ENCODE measurements at regions not wholly inside any gene's neighbourhood (a gene's known extent, or its start where the extent isn't known, plus 50 kb on each side); places are given as distances from the start of the nearest gene placed in this dataset.

DNA sequence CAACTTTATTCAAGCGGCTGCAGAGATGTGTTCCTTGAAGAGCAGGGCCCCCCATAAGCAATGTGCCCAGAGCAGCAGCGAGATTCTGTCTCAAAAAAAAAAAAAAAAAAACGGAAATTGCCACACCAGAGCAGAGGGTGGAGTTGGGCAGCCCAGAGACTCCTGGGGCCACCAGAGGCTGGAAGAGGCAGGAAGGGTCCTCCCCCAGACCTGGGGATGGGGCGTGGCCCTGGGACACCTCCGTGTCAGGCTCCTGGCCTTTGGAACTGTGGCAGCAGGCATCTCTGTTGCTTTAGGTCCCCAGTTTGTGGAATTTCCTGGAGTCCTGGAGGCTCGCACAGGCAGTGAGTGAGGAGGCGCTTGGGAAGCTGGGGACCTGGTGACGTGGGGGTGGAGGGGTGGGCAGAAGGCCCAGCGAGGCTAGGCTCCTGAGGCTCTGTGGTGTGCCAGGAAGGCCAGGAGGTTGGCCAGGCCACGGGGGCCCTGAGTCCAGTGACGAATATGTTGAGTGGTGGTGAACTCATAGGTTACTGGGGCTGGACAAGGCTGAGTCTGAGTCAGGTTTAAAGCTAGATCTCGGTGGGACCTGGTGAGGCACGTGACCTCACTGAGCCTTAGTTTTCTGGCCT lies 735.6 kb downstream of the BRD1 start:
- DNase-seq, result no peak

DNA sequence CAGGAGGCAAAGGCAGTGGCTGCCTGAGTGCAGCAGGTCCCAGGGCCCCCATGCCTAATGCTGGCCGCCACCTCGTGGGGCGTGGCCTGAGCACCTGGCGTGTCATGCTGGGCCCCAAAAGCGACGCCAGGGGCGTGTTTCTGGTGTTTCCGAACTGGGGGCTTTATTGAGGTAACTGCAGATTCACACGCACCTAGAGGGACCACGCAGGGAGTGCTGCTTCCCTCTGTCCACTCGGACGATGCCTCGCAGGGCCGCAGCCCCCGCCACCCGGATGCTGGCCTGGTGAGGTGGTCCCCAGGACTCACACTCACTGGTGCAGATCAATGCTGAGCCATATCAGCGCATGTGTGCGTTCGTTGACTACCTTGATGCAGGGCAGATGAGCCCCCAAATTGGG lies 736.2 kb downstream of the BRD1 start:
- DNase-seq, result no peak

DNA sequence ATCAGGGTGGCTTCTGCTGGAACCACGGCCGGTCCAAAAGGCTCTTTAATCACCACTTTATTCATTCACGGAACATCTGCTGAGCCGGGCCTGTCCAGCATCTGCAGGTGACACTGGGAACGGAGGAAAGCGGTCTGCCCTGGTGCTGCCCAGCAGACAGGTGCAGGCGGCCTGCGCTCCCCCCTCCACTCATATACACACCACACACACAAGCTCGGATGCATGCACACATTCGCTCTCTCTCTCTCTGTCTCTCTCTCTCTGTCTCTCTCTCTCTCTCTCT lies 736.9 kb downstream of the BRD1 start:
- DNase-seq, result no peak

DNA sequence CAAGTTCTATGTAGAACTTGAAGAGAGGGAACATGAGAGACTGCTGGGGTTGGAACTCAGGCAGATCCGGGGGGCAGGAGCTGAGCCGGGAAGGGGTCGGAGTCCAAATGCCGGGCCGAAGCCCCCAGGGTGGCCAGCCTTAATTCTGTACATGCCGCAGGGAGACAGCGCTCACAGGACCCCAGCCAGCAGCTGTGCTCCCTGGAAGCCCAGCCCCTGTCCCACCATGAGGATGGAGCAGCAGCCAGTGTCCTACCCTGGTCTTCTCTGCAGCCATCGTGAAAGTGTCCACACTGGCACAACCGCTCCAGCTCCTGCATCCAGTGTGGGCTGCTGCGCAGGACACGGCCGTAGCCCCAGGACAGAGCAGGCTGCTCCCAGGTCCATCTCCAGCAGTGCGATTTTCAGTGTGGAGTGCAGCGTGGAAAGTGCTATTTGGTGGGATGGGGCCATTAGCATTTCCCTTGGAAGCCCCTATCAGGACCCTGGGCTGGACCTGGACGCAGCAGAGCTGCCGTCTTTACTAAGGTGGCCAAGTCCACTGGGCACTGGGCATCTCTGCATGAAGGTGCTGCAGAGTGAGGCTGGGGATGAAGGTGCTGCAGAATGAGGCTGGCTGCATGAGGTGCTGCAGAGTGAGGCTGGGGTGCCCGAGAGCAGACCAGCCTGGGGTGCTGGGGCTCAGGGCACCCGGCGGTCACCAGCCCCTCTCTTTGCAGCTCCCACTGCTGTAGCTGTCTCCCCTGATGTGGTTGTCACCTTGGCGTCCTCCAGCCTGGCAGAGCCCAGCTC lies 737.4 kb downstream of the BRD1 start:
- no peak for DNase-seq

DNA sequence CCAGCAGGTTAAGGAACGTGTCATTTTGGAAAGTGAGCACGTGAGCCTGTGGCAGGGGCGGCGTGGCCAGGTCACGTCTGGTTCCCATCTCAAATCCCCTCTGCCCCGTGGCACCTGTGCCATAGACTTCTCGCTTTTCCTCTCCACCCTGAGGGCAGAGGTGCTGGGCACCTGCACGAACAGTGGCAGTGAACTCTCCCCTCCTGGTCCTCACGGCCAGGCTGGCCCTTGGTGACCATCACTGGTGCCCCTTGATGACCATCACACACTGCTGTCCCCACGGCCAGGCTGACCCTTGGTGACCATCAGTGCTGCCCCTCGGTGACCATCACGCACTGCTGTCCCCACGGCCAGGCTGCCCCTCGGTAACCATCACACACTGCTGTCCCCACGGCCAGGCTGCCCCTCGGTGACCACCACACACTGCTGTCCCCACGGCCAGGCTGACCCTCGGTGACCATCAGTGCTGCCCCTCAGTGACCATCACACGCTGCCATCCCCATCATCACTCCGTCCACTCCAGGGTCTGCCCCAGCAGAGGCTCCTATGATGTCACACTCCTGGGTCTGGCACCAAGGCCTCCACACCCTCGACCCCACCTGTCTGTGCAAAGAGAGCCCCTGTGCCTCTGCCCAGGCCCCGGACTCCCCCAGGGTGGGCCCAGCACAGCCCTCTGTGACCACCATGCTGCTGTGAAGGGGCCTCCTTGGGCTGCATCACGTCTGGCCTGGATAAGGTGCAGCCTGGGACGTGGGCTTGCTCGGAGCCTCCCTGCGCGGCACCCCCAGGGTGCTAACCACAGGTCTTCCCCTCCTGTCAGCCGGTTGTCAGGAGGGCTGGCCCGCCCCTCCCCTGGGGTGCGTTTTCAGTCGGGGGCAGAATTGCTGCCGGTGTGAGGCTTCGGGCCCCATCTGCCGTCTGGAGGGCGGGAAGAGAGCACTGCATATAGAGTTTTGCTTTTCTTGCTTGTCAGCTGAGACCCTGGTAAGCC lies 738.6 kb downstream of the BRD1 start:
- DNase-seq, result no peak

DNA sequence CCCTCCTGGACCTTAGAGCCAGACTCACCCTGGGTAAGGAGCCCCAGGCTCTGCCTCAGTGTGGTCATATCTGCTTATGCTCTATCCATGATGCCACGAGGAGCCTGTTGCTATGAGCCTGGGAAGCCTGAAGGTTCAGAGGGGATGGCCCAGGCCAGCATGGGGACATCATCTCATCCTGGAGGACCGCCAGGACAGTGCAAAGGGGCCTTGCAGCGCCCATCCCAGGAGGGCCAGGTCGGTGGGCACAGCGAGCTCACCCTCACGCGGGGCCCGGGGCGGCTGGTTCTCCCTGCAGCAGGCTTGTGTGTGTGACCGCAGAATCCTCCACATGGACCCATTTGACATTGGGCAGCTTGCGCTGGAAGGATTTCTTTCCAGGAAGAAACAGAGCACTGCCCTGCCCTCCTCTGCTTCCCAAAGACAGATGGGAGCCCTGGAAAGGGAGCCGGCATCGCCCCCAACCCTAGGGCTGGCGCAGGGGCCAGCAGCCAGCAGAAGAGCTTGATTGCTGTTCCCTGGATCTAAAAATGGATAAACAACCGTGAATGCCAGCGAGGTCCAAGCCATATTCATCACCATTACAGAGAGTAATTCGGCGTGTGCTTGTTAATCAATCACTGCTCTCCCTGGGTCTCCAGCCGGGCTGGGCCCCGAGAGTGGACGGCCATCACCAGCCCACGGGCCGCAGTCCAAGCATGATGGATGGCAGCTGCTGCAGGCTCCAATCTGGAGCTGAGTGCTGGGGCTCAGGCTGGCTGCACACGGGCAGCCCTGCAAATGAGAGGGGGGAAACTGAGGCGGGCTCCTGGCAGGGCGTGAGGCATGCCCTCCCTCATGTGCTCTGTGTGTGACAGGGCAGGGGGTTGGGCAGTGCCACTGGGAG lies 739.7 kb downstream of the BRD1 start:
- no peak for DNase-seq

DNA sequence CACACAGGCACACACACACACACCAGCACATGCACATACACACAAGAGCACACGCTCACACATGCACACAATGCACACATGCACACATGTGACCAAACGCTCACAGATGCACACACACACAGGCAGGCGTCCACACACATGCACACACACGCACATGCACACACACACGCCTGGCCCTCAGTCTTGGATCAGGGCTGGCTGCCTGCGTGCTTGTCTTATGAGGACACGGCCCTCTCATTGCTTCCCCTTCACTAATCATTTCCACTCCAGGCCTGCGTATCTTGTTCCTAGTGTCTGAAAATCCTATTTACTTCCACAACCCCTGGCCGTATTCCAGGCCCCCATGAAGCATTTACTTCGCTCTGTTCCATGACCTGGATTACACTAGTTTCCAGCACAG lies 740.5 kb downstream of the BRD1 start:
- no peak for DNase-seq

DNA sequence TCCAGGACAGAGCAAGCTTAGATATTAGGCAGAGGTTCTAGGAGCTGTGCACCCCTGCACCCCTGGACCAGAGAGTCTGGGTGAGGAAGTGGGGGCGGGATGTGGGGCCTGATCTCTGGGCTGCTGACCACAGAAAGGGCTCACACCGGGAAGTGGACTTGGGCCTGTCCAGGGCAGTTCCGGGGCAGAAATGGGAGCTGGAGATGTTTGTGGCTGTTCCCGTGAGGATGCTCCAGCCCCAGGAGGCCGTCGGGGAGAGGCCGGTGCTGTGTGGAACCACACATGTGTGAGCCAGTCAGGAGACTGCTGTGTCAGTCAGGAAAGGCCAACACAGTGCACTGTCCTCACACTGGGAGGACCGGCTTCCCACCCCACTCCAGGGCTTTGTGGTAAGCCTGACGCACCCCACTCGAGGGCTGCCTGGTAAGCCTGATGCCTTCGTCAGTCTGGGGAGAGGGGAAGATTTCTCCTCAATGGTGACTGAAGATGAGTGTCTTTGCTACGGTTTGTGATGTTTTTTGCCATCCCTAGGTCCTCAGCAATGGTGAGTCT lies 741.0 kb downstream of the BRD1 start:
- no peak for DNase-seq

DNA sequence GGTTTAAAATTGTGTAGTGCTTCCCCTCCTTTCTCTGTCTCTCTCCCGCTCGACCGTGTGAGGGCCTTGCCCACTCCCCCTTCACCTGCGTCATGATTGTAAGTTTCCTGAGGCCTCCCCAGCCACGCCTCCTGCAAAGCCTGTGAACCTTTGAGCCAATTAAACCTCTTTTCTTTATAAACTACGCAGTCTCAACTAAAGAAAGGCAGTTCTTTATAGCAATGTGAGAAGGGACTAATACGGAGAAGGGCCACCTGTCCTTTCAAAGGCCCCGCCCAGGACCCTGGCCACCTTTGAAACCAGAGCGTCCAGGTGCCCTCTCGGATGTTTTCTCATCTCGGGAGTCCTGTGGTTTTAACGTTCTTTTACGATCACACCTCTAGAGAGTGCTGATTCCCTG lies 741.5 kb downstream of the BRD1 start:
- no peak for DNase-seq

DNA sequence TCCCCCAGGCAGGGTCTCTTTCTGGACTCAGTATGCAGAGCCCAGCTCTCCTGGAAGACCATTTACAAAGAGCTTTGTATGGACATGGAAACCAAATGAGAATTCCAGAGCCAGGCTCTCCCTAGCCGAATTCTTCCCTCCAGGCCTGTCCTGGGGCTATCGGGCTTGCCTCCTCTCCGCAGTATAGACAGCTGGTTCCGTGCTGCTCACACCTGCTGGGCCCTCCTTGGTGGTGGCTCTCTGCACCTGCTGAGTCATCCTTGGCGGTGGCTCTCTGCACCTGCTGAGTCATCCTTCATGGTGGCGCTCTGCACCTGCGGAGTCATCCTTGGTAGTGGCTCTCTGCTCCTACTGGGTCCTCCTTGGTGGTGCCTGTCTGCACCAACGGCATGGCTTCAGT lies 743.5 kb downstream of the BRD1 start:
- no peak for DNase-seq

DNA sequence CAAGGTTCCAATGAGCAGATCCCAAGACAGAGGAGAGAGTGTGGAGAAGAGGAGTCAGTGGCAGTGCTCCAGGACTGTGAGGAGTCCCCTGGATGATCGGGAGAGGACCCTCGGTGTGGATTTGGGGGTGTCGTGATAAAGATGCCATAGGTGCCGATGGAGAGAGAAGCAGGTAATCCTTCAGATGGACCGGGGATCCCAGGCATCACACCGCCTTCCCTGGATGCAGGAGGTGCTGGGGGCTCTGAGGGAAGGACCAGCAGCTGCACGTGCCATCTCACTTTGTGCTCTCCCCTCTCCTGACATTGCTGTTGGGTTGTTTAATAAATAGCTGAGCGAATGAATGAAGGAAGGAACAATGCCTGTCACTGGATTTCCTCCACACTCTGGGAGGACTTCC lies 744.1 kb downstream of the BRD1 start:
- DNase-seq, result no peak

DNA sequence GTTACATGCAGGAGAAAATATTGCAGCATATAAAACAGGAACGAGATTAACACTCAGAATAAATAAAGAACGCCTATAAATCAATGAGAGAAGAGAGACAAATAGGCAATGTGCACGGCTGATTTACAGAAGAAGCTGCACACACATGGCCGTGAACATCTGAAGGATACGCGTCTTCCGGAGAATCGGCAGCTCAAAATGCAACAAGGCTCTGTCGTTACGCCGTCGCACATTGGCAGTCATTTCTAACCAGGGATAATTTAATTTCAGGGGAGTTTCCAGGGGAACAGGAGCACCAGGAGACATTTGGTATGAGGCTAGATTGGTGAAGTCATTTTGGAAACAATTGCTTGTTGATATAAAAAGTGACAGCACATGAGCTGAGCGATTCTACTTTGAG lies 745.2 kb downstream of the BRD1 start:
- DNase-seq, result no peak

DNA sequence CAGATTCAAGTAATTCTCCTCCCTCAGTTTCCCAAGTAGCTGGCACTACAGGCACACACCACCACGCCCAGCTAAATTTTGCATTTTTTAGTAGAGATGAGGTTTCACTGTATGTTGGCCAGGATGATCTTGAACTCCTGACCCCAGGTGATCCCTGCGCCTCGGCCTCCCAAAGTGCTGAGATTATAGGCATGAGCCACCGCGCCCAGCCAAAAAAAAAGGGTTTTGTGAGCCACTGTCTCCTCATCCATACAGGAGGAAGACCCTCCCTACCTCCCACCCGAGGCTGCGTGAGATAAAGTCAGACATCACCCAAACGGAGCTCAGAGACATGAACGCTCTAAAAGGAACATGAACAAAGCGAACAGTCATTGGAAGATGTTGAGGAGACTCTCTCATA lies 745.7 kb downstream of the BRD1 start:
- DNase-seq, result no peak

DNA sequence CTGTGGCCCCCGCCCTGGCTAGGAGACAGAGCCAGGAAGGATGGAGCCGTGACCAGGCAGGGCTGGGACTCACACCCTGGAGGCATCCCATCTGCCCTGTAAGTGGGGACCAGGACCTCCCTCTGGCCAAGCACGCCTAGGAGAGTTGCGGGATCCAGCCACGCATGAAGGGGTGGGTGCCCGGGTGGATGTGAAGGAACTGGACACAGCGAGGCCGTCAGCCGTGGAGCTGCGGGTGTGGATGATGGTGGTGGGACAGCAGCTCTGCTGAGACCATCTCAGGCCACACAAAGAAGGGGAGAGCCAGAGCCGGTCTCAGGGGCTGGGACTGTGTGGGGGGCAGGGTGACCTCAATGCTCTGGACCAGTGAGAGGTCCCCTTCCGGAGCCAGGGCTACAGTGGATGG lies 746.4 kb downstream of the BRD1 start:
- DNase-seq, result no peak

DNA sequence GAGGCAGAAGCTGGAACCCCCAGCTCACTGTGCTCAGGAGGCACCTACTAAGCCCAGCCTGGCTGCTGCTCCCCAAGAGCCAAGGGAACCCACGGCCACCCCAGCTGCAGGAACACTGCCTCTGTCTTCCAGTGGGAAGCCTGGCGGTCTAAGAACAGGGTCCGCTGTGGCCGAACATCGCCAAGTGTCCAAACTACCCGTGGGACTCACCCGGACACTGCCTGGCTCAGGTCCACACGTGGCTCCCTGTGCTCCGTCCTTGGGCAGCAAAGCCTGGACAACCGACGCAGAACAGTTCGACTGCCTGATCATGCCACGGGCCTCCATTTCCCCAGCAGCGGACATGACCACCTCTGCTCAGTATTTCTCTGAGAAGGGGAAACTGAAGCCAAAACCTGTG lies 747.0 kb downstream of the BRD1 start:
- no peak for DNase-seq

DNA sequence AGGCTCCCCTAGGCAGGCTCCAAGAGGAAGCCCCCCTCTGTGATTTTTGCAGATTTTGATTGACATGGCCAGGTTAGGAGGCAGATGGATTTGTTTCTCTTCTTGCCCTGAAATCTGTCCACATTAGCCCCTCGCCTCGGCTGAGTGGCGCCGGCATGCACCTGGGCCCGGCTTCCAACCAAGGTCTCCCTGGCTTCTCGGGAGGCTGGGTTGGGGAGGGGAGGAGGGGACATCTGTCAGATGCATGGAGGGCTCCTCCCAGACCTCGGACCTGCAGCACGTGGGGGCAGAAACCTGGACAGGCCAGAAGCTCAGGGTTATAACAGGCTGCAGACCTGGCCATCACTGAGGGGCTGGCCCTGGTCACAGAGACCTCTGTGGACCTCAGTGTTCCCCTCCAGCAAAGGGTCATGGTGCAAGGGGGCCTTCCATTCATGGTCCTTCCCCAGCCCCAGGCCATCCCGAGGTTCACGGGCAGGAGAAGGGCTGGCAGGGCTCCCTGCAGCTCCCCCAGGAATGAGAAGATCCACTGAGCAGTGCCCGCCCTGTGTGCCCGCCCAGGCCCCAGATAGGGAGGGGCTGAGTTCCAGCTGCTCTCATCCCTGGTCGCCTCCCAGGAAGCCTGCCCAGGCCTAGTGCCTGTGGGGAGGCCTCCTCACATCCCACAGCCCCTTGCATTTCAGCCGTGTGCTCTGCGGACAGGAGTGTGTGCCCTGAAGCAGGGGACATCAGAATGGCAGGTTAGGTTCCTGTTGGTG lies 747.8 kb downstream of the BRD1 start:
- no peak for DNase-seq

DNA sequence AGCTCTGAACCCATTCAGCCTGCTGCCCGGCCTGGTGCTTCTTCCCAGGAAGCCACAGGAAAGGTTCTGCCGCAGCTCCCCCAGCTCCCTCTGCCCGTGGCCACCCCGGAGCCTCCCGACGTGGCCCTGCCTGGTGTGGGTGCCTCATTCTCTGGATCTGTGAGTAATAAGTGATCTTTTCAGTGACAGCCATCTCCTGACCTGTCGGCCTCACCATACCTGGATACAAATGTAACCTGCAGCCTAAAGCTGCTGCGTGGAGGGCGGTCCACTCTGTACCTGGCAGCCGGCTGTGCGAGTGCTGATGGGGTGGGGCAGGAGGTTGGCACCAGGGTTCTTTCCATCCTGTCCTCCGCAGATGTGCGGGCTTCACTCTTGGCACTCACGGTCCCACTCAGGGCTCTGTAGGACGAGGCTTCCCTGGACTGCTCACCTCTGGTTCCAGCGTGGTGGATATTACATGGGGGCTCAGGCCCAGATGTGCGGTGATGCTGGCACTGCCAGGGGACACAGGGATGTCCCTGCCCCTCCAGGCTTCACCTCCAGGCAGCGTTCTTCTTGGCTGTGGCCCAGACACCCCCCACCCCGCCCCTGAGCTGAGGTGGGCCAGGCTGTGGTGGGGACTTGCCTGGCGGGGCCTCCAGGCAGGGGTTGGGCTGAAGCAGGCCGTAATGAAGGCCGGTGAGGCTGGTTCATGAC lies 748.5 kb downstream of the BRD1 start:
- no peak for DNase-seq

DNA sequence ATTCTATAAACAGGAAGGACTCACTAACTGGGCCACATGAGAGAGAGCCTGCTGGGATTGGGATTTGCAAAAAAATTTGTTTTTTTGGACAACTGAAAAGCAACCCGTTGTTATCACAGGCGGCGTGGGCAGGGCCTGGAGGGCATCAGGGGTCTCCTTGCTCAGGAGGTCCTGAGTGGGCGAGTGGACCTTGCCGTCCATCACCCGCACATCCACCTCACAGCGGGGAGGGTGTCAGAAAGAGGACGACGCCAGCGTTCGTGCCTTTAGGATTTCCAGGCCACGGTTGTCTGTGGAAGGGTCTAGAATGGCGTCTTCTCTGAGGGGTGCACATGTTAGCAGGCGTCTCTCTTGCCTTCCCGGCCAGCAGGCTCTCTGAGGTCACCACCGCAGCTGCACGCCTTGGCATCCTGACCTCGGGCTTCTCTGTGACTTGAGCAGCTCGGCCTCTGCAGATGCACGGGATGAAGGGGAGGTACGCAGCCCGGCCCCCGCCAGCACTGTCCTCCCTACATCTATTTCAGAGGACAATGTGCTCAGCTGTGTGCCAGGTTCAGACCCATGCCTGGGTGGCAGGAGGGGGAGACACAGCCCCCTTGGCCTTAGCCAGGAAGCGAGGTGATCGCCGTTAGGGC lies 749.5 kb downstream of the BRD1 start:
- no peak for DNase-seq

DNA sequence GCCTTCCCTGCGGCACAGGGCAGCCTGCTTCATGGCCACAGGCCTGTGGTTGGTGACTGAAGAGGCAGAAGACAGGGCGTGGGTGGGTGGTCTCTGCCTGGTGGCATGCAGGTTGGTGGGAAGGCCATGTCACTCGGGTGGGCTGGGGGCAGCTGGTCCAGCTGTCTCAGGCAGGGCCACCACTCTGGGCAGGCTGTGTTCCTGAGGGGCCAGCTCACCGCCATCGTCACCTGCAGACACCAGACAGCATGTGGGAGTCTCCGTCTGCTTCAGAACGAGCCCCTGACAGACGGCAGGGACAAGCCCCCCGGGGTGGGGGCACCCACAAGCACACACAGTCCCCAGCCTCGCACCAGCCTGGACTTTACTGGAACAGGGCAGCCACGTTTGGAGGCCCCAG lies 750.1 kb downstream of the BRD1 start:
- DNase-seq, result no peak

DNA sequence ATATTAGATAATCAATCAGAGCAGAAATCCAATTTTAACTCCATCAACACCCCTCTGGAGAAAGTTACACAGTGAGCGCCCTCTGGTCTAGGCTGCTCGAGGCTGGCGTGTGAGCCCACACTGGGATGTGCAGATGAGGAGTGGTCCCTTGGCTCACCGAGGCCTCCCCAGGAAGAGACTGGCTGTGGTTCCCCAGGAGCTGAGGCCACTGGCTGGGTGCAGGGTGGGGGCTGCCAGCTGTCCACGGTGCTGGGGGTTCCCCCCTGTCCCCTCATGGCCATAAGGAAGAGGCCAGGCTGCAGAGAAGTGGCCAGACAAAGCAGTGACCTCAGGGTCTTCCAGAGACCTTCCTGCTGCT lies 750.7 kb downstream of the BRD1 start:
- DNase-seq, result no peak
